H1 (cell line): ENCODE measurements at regions not wholly inside any gene's neighbourhood (a gene's known extent, or its start where the extent isn't known, plus 50 kb on each side); places are given as distances from the start of the nearest gene placed in this dataset.

Experiments
- CTCF ChIA-PET: fragments of 300-600 bp; sonication (Branson Sonifier 250); formaldehyde crosslinking; loops from one replicate; lab custom pipeline; 2021; ENCODE audit not compliant: partially characterized antibody; lab: Charles Lee
- POLR2A ChIA-PET: fragments of 300-600 bp; sonication (Branson Sonifier 250); formaldehyde crosslinking; loops from one replicate; lab custom pipeline; 2021; ENCODE audit warnings: inconsistent platforms; ENCODE audit not compliant: partially characterized antibody; lab: Charles Lee
- DNase-seq, 2 experiments: peaks; one replicate each; pipeline versions ENCODE4 v3.0.0 to v3.0.0-alpha.2; 2010 to 2022; ENCODE audit warnings: low spot score in 2 of 2, low read depth in 1 of 2, mixed read lengths in 1 of 2
- FAIRE-seq: peaks from 2 replicates; lab custom pipeline; 2011; peaks lifted over from hg19 to GRCh38; lab: Jason Lieb, UNC
- H2AFZ ChIP-seq: 2 replicates; pipeline ENCODE4 v1.8.1; 2012; ENCODE audit warnings: low read length, inconsistent platforms
- H2AK5ac ChIP-seq: 2 replicates; pipeline ENCODE4 v1.6.1; 2013; ENCODE audit warnings: low read depth, low read length
- H2BK120ac ChIP-seq: replicated peaks from 2 replicates; pipeline ENCODE3; 2013; ENCODE audit warnings: low read depth, low read length, inconsistent platforms
- H2BK12ac ChIP-seq: 2 replicates; pipeline ENCODE4 v1.6.1; 2013; ENCODE audit warnings: low read depth, low read length
- H2BK15ac ChIP-seq: 2 replicates; pipeline ENCODE4 v1.6.1; 2013; ENCODE audit warnings: low read length
- H2BK20ac ChIP-seq: 2 replicates; pipeline ENCODE4 v1.6.1; 2013; ENCODE audit warnings: low read length
- H2BK5ac ChIP-seq: 2 replicates; pipeline ENCODE4 v1.6.1; 2013; ENCODE audit warnings: low read depth, low read length
- H3K14ac ChIP-seq: 2 replicates; pipeline ENCODE4 v1.6.1; 2013; ENCODE audit warnings: inconsistent platforms; ENCODE audit not compliant: insufficient read length
- H3K18ac ChIP-seq: 2 replicates; pipeline ENCODE4 v1.6.1; 2013; ENCODE audit warnings: low read length; ENCODE audit errors: extremely low read depth
- H3K23ac ChIP-seq: 2 replicates; pipeline ENCODE4 v1.6.1; 2013; ENCODE audit warnings: inconsistent platforms; ENCODE audit not compliant: insufficient read length
- H3K23me2 ChIP-seq: 2 replicates; pipeline ENCODE4 v1.6.1; 2013; ENCODE audit warnings: low read depth, low read length
- H3K27ac ChIP-seq: 2 replicates; pipeline ENCODE4 v1.6.1; 2011; ENCODE audit warnings: low read depth, low read length, inconsistent platforms
- H3K27me3 ChIP-seq, 4 experiments: replicated peaks in 1 of 4; 1 replicate in 1 of 4; 2 replicates in 3 of 4; pipeline versions ENCODE4 v1.6.1 to v1.8.1; 2011 to 2013; ENCODE audit warnings: low read length in 3 of 4, mild to moderate bottlenecking in 3 of 4, inconsistent platforms in 2 of 4, mixed read lengths in 2 of 4, moderate library complexity in 1 of 4; ENCODE audit not compliant: control insufficient read depth in 3 of 4, insufficient read depth in 3 of 4; ENCODE audit errors: extremely low read depth in 1 of 4
- H3K36me3 ChIP-seq, 4 experiments: 2 replicates each; pipeline versions ENCODE4 v1.6.1 to v1.8.1; 2011 to 2013; ENCODE audit warnings: mild to moderate bottlenecking in 4 of 4, low read length in 3 of 4, moderate library complexity in 2 of 4, control low read depth in 1 of 4, inconsistent platforms in 1 of 4; ENCODE audit not compliant: insufficient read depth in 4 of 4, control insufficient read depth in 2 of 4
- H3K4ac ChIP-seq: replicated peaks from 2 replicates; pipeline ENCODE3; 2013; ENCODE audit warnings: low read length, low read depth, mixed read lengths, inconsistent platforms; ENCODE audit not compliant: insufficient read length
- H3K4me1 ChIP-seq, 4 experiments: replicated peaks in 1 of 4; 1 replicate in 1 of 4; 2 replicates in 3 of 4; pipeline versions ENCODE4 v1.6.1 to v1.8.1; 2011 to 2013; ENCODE audit warnings: low read length in 3 of 4, inconsistent platforms in 2 of 4, mixed read lengths in 1 of 4; ENCODE audit not compliant: insufficient read depth in 4 of 4, control insufficient read depth in 3 of 4
- H3K4me2 ChIP-seq, 2 experiments: 2 replicates each; pipeline versions ENCODE4 v1.6.1 to v1.8.1; 2011 to 2013; ENCODE audit warnings: low read depth in 2 of 2, low read length in 2 of 2, control low read depth in 1 of 2, inconsistent platforms in 1 of 2, mild to moderate bottlenecking in 1 of 2; ENCODE audit not compliant: insufficient read depth in 1 of 2
- H3K4me3 ChIP-seq, 4 experiments: fragments of 200-600, 300-600 bp in 1 of 4; sonication (generic), shearing (Covaris generic), sonication (Bioruptor Twin) in 1 of 4; 2 replicates each; pipeline versions ENCODE4 v1.5.1 to v1.8.1; 2011 to 2016; ENCODE audit warnings: low read length in 4 of 4, low read depth in 3 of 4, control low read depth in 2 of 4, inconsistent platforms in 2 of 4, mild to moderate bottlenecking in 2 of 4, mixed read lengths in 1 of 4, moderate library complexity in 1 of 4; ENCODE audit not compliant: insufficient read depth in 2 of 4; ENCODE audit errors: extremely low read depth in 1 of 4
- H3K56ac ChIP-seq: replicated peaks from 2 replicates; pipeline ENCODE3; 2013; ENCODE audit warnings: low read depth, mild to moderate bottlenecking, mixed read lengths, low read length, inconsistent platforms; ENCODE audit not compliant: insufficient read length
- H3K79me1 ChIP-seq: 2 replicates; pipeline ENCODE4 v1.6.1; 2013; ENCODE audit warnings: low read depth, low read length, control low read depth
- H3K79me2 ChIP-seq, 2 experiments: 2 replicates each; pipeline versions ENCODE4 v1.6.1 to v1.8.1; 2012 to 2013; ENCODE audit warnings: low read length in 2 of 2, mild to moderate bottlenecking in 2 of 2, inconsistent platforms in 1 of 2; ENCODE audit not compliant: insufficient read depth in 2 of 2, control insufficient read depth in 1 of 2
- H3K9ac ChIP-seq, 4 experiments: replicated peaks in 1 of 4; 1 replicate in 1 of 4; 2 replicates in 3 of 4; pipeline versions ENCODE4 v1.6.1 to v1.8.1; 2011 to 2013; ENCODE audit warnings: low read depth in 3 of 4, low read length in 3 of 4, control low read depth in 2 of 4, mild to moderate bottlenecking in 2 of 4, moderate library complexity in 2 of 4, inconsistent platforms in 1 of 4; ENCODE audit errors: extremely low read depth in 1 of 4
- H3K9me3 ChIP-seq, 2 experiments: 2 replicates each; pipeline versions ENCODE4 v1.6.1 to v1.8.1; 2012 to 2013; ENCODE audit warnings: mild to moderate bottlenecking in 2 of 2, moderate library complexity in 2 of 2, control low read depth in 1 of 2, inconsistent platforms in 1 of 2, low read depth in 1 of 2, low read length in 1 of 2, mixed read lengths in 1 of 2; ENCODE audit not compliant: insufficient read depth in 2 of 2
- H4K20me1 ChIP-seq, 2 experiments: replicated peaks in 1 of 2; 2 replicates each; pipeline versions ENCODE3 to v1.8.1; 2011 to 2013; ENCODE audit warnings: inconsistent platforms in 2 of 2, low read length in 2 of 2, mild to moderate bottlenecking in 1 of 2; ENCODE audit not compliant: insufficient read depth in 2 of 2, control insufficient read depth in 1 of 2
- H4K5ac ChIP-seq: 2 replicates; pipeline ENCODE4 v1.6.1; 2013; ENCODE audit warnings: low read length, low read depth, mixed read lengths, inconsistent platforms; ENCODE audit not compliant: insufficient read length
- H4K8ac ChIP-seq: 2 replicates; pipeline ENCODE4 v1.8.0; 2013; ENCODE audit warnings: mild to moderate bottlenecking, moderate library complexity, low read length, inconsistent platforms; ENCODE audit not compliant: insufficient read depth; ENCODE audit errors: extremely low read depth
- H4K91ac ChIP-seq: replicated peaks from 2 replicates; pipeline ENCODE3; 2013; ENCODE audit warnings: low read length, mixed read lengths, inconsistent platforms; ENCODE audit not compliant: insufficient read length
- GTF2F1 ChIP-seq: IDR thresholded peaks from 2 replicates; pipeline ENCODE4 v1.6.1; 2012; ENCODE audit warnings: low read depth, low read length, improper control_type of control experiment, borderline replicate concordance
- SP1 ChIP-seq: IDR thresholded peaks from 2 replicates; pipeline ENCODE4 v1.6.1; 2011; ENCODE audit warnings: low read depth, low read length
- TCF12 ChIP-seq: IDR thresholded peaks from 2 replicates; pipeline ENCODE4 v1.6.1; 2011; ENCODE audit warnings: low read depth, mild to moderate bottlenecking, low read length
- TEAD4 ChIP-seq: IDR thresholded peaks from 2 replicates; pipeline ENCODE4 v1.6.1; 2012; ENCODE audit warnings: low read depth, low read length, inconsistent platforms, mixed read lengths
- TF ChIP-seq, protein P1 (sequence below): IDR thresholded peaks from 2 replicates; pipeline ENCODE4 v1.6.1; 2012; ENCODE audit warnings: low read length, inconsistent platforms

DNA sequence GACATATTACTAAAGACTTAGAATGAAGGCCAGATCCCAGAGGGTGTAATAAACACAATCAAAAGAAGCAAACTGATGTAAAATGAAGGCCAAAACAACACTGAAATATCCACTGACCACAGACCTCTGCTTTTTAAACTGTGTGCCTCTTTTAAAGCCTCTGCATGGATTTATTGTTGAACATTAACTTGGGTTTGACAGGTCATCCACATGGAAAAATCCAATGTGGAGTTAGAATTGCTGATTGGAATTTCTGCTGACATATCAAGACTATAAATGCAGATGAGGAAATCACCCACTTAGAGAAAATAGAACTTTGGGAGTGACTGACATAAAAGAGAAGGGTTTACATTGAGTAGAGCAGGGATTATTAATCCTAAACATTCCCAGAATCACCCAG, 853.9 kb upstream of the RAG2 start:
- Histone ChIP-seq H3K14ac (no peak overlapping the region), H4K8ac (no peak overlapping the region), H3K4me1 (no peaks in the 10 kb centered on the region), H2BK20ac (no peak overlapping the region), H3K79me1 (no peaks in the 10 kb centered on the region), H3K9ac (no peak overlapping the region), H3K4me2 (no peak overlapping the region), H3K4me3 (no peak overlapping the region), H3K27ac (no peak overlapping the region), H3K36me3 (no peaks in the 10 kb centered on the region; a peak in 1 of 8 replicates), H2AFZ (no peak overlapping the region), H4K20me1 (no peaks in the 10 kb centered on the region), H3K27me3 (no peaks in the 10 kb centered on the region), H3K79me2 (no peaks in the 10 kb centered on the region), H2AK5ac (no peak overlapping the region), H3K23ac (no peak overlapping the region), H3K18ac (no peak overlapping the region), H2BK5ac (no peak overlapping the region), H2BK15ac (no peak overlapping the region), H2BK120ac (no peak overlapping the region), H2BK12ac (no peak overlapping the region), H3K4ac (no peak overlapping the region)
- ChIA-PET POLR2A (no interaction called here), CTCF (no interaction called here)
- FAIRE-seq = no peak
- TF ChIP-seq TEAD4 (no peak), TCF12 (no peak), GTF2F1 (no peak), SP1 (no peak)
- TF ChIP-seq, protein P1, sequence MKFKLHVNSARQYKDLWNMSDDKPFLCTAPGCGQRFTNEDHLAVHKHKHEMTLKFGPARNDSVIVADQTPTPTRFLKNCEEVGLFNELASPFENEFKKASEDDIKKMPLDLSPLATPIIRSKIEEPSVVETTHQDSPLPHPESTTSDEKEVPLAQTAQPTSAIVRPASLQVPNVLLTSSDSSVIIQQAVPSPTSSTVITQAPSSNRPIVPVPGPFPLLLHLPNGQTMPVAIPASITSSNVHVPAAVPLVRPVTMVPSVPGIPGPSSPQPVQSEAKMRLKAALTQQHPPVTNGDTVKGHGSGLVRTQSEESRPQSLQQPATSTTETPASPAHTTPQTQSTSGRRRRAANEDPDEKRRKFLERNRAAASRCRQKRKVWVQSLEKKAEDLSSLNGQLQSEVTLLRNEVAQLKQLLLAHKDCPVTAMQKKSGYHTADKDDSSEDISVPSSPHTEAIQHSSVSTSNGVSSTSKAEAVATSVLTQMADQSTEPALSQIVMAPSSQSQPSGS = no peak
- TF ChIP-seq, all 59 proteins: peak for 0
- H4K5ac ChIP-seq = no peak overlapping the region
- no peak overlapping the region for H4K91ac ChIP-seq
- DNase-seq = no peak
- no peak overlapping the region for H3K56ac ChIP-seq
- H3K9me3 ChIP-seq = no peaks in the 10 kb centered on the region
- no peaks in the 10 kb centered on the region for H3K23me2 ChIP-seq
